Ectodermal cell (in vitro differentiated cells): ENCODE measurements at regions not wholly inside any gene's neighbourhood (a gene's known extent, or its start where the extent isn't known, plus 50 kb on each side); places are given as distances from the start of the nearest gene placed in this dataset.

ENCODE experiments used
- H3K27ac ChIP-seq: 2 replicates; pipeline ENCODE4 v1.7.0; 2013; ENCODE audit warnings: mild to moderate bottlenecking, low read depth, low read length; ENCODE audit not compliant: insufficient read depth, poor library complexity, severe bottlenecking
- H3K27me3 ChIP-seq: 2 replicates; pipeline ENCODE4 v1.7.0; 2013; ENCODE audit warnings: mild to moderate bottlenecking, low read length; ENCODE audit not compliant: insufficient read depth, control insufficient read depth, poor library complexity, severe bottlenecking
- H3K36me3 ChIP-seq: one replicate; pipeline ENCODE4 v1.7.0; 2013; ENCODE audit warnings: low read length; ENCODE audit not compliant: control insufficient read depth, insufficient read depth
- H3K4me1 ChIP-seq: one replicate; pipeline ENCODE4 v1.7.0; 2013; ENCODE audit warnings: low read length; ENCODE audit not compliant: control insufficient read depth, insufficient read depth
- H3K4me3 ChIP-seq: 2 replicates; pipeline ENCODE4 v1.7.0; 2013; ENCODE audit warnings: low read depth, low read length, control low read depth; ENCODE audit not compliant: insufficient read depth
- H3K9me3 ChIP-seq: 2 replicates; pipeline ENCODE4 v1.7.0; 2013; ENCODE audit warnings: mild to moderate bottlenecking, low read length, moderate library complexity; ENCODE audit not compliant: control insufficient read depth
- WGBS, 2 experiments: methylation state at CpG; one replicate each; pipeline ENCODE4 v1.1.7; 2013; ENCODE audit warnings: missing lambda C conversion rate in 2 of 2; 5-methylcytosine and 5-hydroxymethylcytosine counted together

DNA sequence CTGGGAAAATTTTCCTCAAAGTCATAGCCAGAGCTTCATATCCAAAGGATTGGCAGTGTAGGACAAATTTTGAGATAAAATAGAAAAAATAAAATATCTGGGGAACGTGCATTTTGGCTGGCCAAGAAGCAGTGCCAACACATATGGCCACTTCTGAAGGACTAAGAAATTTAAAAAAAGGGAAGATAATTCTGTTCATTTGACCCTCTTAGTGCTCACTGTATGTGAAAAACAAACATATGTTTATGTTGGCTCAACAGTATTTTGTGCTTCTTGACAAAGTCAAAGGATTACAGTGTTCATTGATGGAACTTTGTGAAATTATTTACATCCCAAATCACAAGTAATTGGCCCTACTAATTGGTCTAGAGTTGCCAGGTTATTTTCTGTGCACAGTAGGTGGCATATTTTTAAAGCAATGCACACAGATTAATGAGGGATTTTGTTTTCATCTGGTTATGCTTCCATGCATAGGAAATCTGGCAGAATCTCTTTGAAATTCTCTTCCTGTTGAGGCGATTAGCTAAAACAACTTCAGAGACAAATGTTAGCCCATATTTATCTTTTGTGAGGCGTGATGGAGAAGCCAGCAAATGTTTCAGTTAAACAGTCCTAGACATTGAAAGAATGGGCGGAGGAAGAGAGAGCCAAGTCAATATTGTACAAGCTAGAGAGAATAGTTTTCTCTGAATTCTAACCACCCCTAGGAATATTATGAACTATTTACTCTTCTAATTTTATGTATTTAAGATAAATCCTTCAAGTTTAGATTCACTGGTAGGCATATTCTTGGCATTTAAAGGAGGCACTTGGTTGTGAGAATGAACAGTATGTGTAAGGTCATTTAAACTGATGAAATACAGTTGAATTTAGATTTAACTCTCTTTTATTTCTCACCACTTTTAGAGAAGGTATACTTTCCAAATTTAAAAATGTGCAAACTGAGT is 237.7 kb upstream of the MBL2 start:
- WGBS, 2 experiments, result 92 to 95% methylated on average over 3 to 4 of the region's 4 CpGs
- Histone ChIP-seq H3K4me1 (no peaks in the 10 kb centered on the region), H3K36me3 (no peaks in the 10 kb centered on the region), H3K27me3 (no peaks in the 10 kb centered on the region), H3K27ac (no peak overlapping the region), H3K9me3 (no peaks in the 10 kb centered on the region), H3K4me3 (no peak overlapping the region)

- Histone ChIP-seq H3K4me1 (no peaks in the 10 kb centered on the region), H3K9me3 (no peaks in the 10 kb centered on the region), H3K4me3 (no peak overlapping the region), H3K27me3 (no peaks in the 10 kb centered on the region), H3K27ac (no peak overlapping the region), H3K36me3 (no peaks in the 10 kb centered on the region)
- WGBS, 2 experiments, result no CpG with 5 or more reads among the region's 1 CpG
Observed at GRCh38 chr10:53007527-53007842, 234.9 kb upstream of the MBL2 start.

DNA sequence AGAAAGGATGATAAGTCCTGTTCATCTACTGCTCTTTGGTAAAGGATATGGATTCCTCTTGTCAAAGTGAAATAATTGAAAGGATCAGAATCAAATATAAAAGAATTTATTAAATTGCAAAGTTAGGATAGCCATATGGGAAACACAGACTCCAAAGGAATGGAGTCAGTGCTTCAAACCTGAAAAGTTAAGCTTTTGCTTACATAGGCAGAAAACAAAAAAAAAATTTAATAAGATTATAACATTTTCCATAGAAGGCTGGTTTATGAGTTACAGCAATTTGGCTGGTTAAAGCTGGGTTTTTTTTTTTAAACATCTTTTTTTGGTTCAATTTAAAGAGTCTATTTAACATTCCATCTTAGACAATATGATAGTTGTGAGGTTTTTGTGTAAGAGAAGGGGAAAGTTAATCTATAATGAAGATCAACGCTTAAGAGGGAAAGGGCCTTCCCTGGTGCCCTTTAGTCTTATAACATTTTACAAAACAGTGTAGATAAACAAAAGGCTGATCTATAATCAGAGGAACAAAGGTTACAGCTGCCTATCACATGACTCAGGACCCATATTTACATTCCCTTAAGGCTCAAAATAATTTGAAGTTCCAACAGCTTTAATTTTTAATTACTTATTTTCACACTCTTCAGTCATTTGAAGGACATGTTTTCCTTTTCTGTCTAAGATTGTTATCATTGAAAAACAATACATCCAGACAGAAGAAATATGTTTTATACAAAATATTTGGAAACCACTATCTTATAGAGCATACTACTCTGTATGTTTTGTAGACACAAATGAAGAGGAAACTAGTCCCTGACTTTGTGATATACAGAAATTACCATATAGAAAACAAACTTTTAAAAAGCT is 234.3 kb upstream of the MBL2 start:
- 89% methylated on average over 1 of the region's 1 CpG; no CpG with 5 or more reads in 1 of the 2 experiments for WGBS, 2 experiments
- Histone ChIP-seq H3K4me3 (no peak overlapping the region), H3K27ac (no peak overlapping the region), H3K36me3 (no peaks in the 10 kb centered on the region), H3K4me1 (no peaks in the 10 kb centered on the region), H3K9me3 (no peaks in the 10 kb centered on the region), H3K27me3 (no peaks in the 10 kb centered on the region)

- H3K4me1 ChIP-seq, result no peaks in the 10 kb centered on the region
- no peaks in the 10 kb centered on the region for H3K27me3 ChIP-seq
- WGBS, 2 experiments, result 89 to 100% methylated on average over 2 to 3 of the region's 3 CpGs
- no peak overlapping the region for H3K4me3 ChIP-seq
- no peaks in the 10 kb centered on the region for H3K36me3 ChIP-seq
- H3K27ac ChIP-seq, result no peak overlapping the region
- H3K9me3 ChIP-seq, result no peaks in the 10 kb centered on the region
Observed at GRCh38 chr10:53005612-53006345, 233.2 kb upstream of the MBL2 start.

GRCh38 chr10:53003094-53003493 is 230.5 kb upstream of the MBL2 start:
- H3K27me3 ChIP-seq, result no peaks in the 10 kb centered on the region
- no peak overlapping the region for H3K4me3 ChIP-seq
- WGBS, 2 experiments, result 97% methylated on average over 5 of the region's 5 CpGs

GRCh38 chr10:52999681-53000080 is 227.1 kb upstream of the MBL2 start:
- H3K4me3 ChIP-seq, result no peak overlapping the region
- H3K36me3 ChIP-seq, result no peaks in the 10 kb centered on the region
- H3K4me1 ChIP-seq, result no peaks in the 10 kb centered on the region
- no peaks in the 10 kb centered on the region for H3K27me3 ChIP-seq
- no peaks in the 10 kb centered on the region for H3K9me3 ChIP-seq
- H3K27ac ChIP-seq, result no peak overlapping the region
- WGBS, 2 experiments, result 83% methylated on average over 2 of the region's 2 CpGs; no CpG with 5 or more reads in 1 of the 2 experiments

More at GRCh38 chr10:53003094-53003493, 230.5 kb upstream of the MBL2 start:
- Histone ChIP-seq H3K36me3 (no peaks in the 10 kb centered on the region), H3K27ac (no peak overlapping the region), H3K9me3 (no peaks in the 10 kb centered on the region), H3K4me1 (no peaks in the 10 kb centered on the region)

DNA sequence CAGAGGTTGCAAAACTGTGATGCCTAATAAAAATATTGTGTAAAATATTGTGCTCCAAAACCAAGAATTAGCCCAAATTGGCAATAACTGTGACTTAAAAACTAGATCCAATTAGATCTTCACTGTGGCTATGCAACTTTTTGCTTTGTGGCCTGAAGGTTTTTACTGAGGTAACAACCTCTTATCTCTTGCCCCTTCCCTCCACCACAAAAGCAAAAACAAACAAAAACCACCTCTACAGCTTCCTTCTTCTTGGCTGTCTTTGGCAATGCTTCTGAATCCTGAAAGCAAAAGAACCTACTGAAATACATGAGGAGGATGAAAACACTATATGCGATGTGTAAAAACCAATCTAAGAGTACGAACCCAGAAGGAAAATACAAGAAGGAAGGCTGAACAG is 226.7 kb upstream of the MBL2 start:
- H3K4me1 ChIP-seq, result no peaks in the 10 kb centered on the region
- no peaks in the 10 kb centered on the region for H3K36me3 ChIP-seq
- no peaks in the 10 kb centered on the region for H3K27me3 ChIP-seq
- no peaks in the 10 kb centered on the region for H3K9me3 ChIP-seq
- no peak overlapping the region for H3K27ac ChIP-seq
- 93 to 95% methylated on average over 2 of the region's 2 CpGs for WGBS, 2 experiments
- H3K4me3 ChIP-seq, result no peak overlapping the region

GRCh38 chr10:52997007-52997406 is 224.4 kb upstream of the MBL2 start:
- Histone ChIP-seq H3K36me3 (no peaks in the 10 kb centered on the region), H3K27me3 (no peaks in the 10 kb centered on the region), H3K4me1 (no peaks in the 10 kb centered on the region), H3K9me3 (no peaks in the 10 kb centered on the region), H3K4me3 (no peak overlapping the region), H3K27ac (no peak overlapping the region)

GRCh38 chr10:52994370-52994769 is 221.8 kb upstream of the MBL2 start:
- H3K4me1 ChIP-seq, result no peaks in the 10 kb centered on the region
- no peak overlapping the region for H3K4me3 ChIP-seq
- H3K9me3 ChIP-seq, result no peaks in the 10 kb centered on the region
- H3K27me3 ChIP-seq, result no peaks in the 10 kb centered on the region
- no peak overlapping the region for H3K27ac ChIP-seq
- no peaks in the 10 kb centered on the region for H3K36me3 ChIP-seq

DNA sequence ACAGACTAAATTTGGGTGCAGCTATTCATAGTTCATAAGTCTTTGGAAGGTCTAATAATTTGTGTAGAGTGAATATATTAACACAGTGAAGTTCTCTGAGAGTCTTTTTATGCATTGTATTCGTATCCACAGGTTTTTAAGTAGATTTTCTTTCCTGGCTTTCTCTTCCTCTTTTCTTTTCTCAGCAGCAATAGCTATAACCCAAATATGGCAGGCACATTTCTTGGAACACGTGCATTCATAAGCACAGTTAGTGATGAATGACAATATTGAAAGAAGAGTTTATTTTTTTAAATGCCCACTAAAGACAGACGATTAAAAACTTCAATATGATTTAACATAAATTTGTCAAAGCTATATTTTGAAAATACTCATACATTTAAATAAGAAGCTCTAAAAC is 220.5 kb upstream of the MBL2 start:
- WGBS, 2 experiments, result 91 to 100% methylated on average over 1 of the region's 3 CpGs
- Histone ChIP-seq H3K4me1 (no peaks in the 10 kb centered on the region), H3K9me3 (no peaks in the 10 kb centered on the region), H3K4me3 (no peak overlapping the region), H3K27ac (no peak overlapping the region), H3K27me3 (no peaks in the 10 kb centered on the region), H3K36me3 (no peaks in the 10 kb centered on the region)
